ENCODE measurements at regions not wholly inside any gene's neighbourhood (a gene's known extent, or its start where the extent isn't known, plus 50 kb on each side); places are given as distances from the start of the nearest gene placed in this dataset.
"Not testable (repeated sequence)": the region's sequence is repeated elsewhere in the genome, so short reads cannot be mapped to it uniquely, and the experiment has no call there.

GRCh38 chr10:25724241-25724640, 209.8 kb upstream of the MYO3A start:
- DNase-seq = no peak

GRCh38 chr10:25725917-25726716, 207.9 kb upstream of the MYO3A start:
- DNase-seq = peak; percentile 19

- no peak for DNase-seq
Measured at GRCh38 chr10:25738776-25739175, 195.3 kb upstream of the MYO3A start.

GRCh38 chr10:25743832-25744231, 190.2 kb upstream of the MYO3A start:
- DNase-seq = no peak

- no peak for DNase-seq
Measured at GRCh38 chr10:25744574-25744973, 189.5 kb upstream of the MYO3A start.

GRCh38 chr10:25745976-25746375, 188.1 kb upstream of the MYO3A start:
- DNase-seq = no peak

- DNase-seq = no peak
Measured at GRCh38 chr10:25747084-25747483, 186.9 kb upstream of the MYO3A start.

- DNase-seq = no peak
Measured at GRCh38 chr10:25748509-25748908, 185.5 kb upstream of the MYO3A start.

GRCh38 chr10:25753776-25754175, 180.3 kb upstream of the MYO3A start:
- DNase-seq = no peak

- DNase-seq = not testable (repeated sequence)
Measured at GRCh38 chr10:25755874-25756273, 178.2 kb upstream of the MYO3A start.

- DNase-seq = no peak
Measured at GRCh38 chr10:25756784-25757183, 177.2 kb upstream of the MYO3A start.

GRCh38 chr10:25758041-25758457, 176.0 kb upstream of the MYO3A start:
- peak; percentile 23 for DNase-seq

- DNase-seq = no peak
Measured at GRCh38 chr10:25758511-25758910, 175.5 kb upstream of the MYO3A start.

- no peak for DNase-seq
Measured at GRCh38 chr10:25761937-25762336, 172.1 kb upstream of the MYO3A start.

- no peak for DNase-seq
Measured at GRCh38 chr10:25766213-25766612, 167.8 kb upstream of the MYO3A start.

- DNase-seq = no peak
Measured at GRCh38 chr10:25766687-25767221, 167.3 kb upstream of the MYO3A start.

GRCh38 chr10:25768167-25768566, 165.9 kb upstream of the MYO3A start:
- no peak for DNase-seq

- no peak for DNase-seq
Measured at GRCh38 chr10:25778646-25779045, 155.4 kb upstream of the MYO3A start.

- no peak for DNase-seq
Measured at GRCh38 chr10:25786161-25786560, 147.9 kb upstream of the MYO3A start.

- no peak for DNase-seq
Measured at GRCh38 chr10:25786899-25787298, 147.1 kb upstream of the MYO3A start.

GRCh38 chr10:25797888-25798429, 136.1 kb upstream of the MYO3A start:
- no peak for DNase-seq

- no peak for DNase-seq
Measured at GRCh38 chr10:25804505-25804904, 129.5 kb upstream of the MYO3A start.

GRCh38 chr10:25805986-25806385, 128.0 kb upstream of the MYO3A start:
- no peak for DNase-seq

GRCh38 chr10:25808372-25808771, 125.7 kb upstream of the MYO3A start:
- no peak for DNase-seq
